NCI-H1105 treated with DMSO at 0.1 percent for 48 hours (cell line): ENCODE measurements at regions not wholly inside any gene's neighbourhood (a gene's known extent, or its start where the extent isn't known, plus 50 kb on each side); places are given as distances from the start of the nearest gene placed in this dataset.

Experiments
- DNase-seq: peaks from one replicate; lab custom pipeline; 2025; lab: John Stamatoyannopoulos, UW

DNA sequence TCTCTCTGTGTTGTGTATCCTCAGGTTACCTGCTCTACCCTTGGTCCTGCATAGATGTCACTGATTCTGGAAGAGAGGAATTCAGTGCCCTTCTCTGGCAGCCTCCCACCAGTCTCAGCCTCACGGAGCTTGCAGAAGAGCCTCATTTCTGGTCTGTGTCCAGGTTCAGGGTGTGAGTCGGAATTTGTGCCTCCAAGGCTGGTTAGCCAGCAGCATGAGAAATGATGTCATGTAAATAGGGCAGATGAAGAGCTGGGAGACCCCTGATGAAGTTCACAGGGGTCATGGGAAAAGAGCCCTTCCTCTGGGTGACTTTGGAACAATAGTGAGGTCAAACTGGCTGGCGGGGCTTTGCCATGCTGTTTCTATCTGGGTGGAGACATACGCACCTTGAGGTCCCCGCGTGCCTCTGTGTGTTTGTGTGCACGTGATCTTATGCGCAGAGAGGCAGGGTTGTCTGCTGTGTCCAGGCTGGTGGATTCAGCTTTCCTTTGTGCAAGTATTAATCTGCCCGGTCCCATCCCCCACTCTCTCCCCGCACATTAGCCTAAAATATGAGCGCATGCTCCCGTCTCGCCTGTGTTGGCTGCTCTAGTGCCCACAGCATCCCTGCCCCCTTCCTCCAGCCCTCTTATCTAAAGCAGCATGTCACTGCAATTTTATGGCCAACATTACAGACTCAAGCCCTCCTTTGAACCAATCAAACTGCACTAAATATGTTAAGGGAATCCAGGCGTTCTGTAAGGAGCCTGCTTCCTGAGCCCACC, 256.3 kb upstream of the ZFHX3 start:
- no peak for DNase-seq

DNA sequence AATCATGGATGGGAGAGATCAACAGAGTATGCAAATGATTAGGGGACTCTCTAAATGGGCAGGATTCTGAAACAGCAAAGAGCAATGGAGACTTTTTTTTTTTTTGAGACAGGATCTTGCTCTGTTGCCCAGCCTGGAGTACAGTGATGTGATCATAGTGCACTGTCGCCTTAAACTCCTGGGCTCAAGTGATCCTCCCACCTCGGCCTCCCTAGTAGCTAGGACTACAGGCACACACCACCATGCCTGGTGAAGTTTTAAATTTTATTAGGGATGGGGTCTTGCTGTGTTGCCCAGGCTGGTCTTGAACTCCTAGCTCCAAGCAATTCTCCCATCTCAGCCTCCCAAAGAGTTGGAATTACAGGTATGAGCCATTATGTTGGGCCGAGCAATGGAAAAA, 255.0 kb upstream of the ZFHX3 start:
- no peak for DNase-seq

DNA sequence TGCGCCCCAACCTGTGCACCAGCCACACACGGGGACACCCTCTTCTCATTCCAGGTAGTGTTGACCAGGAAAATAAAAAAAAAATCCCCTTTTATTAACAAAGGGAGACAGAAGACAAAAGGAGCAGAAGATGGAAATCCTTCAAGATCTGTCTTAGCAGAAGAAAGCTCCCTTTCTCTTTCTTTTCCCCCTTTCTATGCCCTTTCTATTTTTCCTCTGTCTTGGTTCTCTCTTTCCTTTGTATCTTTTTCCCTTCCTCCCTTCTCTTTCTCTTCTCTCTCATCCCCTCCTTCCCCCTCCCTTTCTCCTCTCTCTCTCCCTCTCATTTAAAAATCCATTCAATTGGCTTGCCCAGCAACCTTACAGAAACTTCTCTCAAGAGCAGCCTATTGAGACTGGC, 254.1 kb upstream of the ZFHX3 start:
- DNase-seq = no peak

DNA sequence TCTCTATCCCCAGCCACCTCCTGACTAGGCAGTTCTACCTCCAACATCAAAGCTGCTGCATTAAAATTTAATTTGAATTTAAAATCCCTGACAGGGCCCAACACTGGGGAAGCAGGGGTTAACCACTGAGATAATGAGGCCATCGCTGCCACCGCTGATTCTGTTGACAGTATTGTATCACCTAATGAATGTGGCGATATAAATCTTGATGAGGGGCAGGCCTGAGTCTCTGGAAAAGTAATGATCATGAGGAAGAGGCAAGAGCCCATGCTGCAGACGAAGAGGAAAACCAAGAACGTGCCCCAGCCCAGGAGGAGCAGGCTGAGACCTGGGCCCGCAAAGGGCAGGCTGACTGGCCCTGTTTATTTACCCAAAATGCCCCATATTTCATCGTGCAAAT, 251.4 kb upstream of the ZFHX3 start:
- DNase-seq = no peak

DNA sequence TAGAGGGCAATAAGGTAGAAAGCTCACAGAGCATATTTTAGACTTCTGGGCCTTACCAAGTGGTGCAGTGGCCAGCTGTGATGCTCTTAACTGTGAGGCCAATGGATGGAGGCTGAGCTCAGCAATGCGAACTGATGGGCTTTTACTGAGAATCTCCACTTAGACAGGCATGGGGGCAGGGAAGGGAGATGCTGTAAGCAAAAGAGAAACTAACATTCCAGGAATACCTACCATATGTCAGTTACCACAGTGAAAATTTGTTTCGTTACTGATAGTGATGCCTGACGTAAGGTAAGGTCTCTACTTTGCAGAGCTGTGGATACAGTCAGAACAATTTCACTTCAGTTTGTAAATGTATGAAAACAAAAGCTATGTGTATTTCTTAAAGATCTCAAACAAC, 250.6 kb upstream of the ZFHX3 start:
- no peak for DNase-seq

DNA sequence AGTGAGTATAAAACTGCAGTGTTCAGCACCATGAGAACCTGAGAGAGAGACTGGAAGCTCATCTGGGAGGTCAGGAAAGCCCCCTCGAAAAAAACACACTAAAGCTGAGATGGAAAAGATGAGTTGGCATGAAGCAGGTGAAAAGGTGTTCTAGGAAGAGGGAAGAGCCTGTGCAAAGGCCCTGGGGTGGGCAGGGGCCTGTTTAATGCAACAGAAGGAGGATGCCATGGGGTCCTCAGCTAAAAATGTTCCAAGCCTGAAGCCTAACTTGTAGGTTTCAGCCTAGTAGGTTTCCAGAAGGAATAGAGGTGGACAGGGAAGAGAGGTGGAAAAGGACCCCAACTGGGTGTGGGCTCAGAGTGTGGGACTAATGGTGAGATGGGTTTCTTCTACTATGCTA, 242.3 kb upstream of the ZFHX3 start:
- no peak for DNase-seq

DNA sequence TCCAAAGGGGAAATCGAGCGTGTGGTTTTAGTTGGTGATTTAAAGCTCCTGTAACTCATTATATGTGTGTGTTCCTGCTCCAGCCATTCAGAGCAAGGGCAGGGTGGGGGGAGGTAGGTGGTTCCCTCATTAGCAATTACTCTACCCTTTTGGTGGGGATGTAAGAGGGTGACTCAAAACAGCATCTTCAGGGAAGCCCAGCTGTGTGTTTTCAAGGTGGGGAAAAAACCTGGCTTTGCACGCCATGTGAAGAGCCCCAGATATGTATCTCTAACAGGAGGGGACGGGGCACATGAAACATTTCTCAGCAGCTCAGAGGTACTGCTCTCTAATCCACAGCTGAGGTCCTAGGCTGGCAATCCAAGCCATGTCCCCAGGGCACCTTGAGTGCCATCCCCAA, 241.3 kb upstream of the ZFHX3 start:
- no peak for DNase-seq

DNA sequence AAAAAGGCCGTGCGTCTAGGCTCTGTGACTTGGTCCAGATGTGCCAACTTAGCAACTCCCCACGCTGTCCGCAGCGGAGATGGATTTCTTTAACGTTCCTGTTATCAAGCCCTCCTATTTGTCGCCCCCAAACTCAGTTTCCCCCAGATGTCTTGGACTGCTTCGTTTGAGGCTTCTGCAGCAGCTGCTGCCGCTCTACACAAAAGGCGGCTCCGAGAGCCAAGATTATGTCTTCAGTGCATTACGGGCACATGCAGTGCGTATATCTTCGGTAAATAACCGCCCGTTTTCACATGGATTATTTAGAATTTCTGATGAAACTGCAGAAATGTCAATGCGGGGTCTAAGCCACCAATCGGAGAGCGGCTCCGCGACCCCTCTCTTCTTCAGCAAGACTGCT, 240.6 kb upstream of the ZFHX3 start:
- DNase-seq = no peak

DNA sequence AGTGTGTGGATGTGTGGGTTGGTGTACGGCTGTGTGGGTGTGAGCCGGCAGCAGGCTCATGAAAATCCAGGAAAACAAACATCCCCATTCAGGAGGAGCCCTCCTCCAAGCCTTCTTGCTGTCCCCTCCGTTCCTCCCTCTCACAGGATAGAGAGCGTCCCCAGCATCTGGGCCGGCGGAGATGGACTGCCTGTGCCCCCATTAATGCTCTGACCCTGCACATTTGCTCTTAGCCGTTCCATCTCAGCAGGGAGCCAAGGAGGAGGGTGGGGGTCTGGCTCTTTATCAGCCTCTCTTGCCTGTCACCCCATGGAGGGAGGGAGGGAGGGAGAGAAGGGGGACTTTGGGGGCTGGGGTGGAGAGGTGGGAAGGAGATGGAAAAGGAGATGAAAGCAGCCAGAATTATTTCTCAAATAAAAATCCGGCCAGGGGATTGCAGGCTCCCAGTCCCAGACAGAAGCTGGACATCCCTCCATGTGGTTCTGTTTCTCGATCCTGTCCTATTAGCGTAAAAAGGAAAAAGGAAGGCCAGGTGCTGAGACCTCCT, 240.0 kb upstream of the ZFHX3 start:
- DNase-seq = no peak

DNA sequence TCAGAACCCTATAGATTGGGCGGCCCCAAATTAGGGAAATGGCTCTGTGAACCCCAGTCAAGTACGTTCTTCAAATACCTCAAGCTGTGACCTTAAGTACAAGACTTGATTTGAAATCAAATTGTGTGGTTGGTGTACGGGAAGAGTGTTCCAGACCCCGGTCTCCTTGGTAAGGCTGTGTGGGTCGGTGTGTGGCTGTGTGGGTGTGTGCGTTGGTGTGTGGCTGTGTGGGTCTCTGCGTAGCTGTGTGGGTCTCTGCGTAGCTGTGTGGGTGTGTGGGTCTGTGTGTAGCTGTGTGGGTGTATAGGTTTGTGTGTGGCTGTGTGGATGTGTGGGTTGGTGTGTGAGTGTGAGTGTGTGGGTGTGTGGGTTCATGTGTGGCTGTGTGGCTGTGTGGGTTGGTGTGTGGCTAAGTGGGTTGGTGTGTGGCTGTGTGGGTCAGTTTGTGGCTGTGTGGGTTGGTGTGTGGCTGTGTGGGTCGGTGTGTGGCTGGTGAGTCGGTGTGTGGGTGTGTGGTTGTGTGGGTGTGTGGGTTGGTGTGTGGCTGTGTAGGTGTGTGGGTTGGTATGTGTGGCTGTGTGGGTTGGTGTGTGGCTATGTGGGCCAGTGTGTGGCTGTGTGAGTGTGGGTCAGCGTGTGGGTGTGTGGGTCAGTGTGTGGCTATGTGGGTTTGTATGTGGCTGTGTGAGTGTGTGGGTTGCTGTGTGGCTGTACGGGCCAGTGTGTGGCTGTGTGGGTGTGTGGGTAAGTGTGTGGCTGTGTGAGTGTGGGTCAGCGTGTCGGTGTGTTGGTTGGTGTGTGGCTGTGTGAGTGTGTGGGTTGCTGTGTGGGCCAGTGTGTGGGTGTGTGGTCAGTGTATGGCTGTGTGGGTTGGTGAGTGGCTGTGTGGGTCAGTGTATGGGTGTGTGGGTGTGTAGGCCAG, 238.7 kb upstream of the ZFHX3 start:
- DNase-seq = no peak

DNA sequence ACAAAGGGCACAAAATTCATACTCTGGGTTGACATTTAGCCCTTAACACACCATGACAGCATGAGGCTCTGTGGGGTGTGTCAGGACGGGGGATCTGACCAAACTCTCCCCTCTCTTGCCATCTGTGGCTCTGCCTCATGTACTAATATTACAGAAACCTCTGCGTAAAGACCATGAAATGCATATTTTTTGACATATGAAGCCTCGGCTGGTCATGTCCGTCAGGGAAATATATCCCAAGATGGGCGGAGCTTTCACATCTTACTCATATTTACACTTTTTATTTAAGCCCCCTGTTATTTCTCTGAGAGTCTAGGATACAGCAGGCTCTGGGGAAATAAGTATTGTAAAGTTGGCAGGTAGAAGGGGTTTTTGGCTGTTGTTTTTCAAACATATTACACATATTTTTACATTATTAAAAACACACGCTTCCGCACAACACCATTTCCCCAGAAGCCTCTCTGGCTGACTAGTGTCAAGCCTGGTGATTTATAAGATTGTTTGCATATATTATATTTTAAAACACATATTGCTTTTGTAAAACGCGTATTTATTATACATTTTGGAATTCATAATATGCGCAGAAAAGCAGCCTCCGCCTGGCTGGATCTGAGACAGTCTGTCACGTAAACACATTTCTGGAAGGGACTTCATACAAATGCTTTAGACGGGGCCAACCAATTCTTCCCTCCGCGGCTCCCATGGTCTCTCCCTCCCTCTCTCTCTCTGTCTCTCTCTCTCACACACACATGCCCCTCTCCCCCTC, 237.7 kb upstream of the ZFHX3 start:
- no peak for DNase-seq

DNA sequence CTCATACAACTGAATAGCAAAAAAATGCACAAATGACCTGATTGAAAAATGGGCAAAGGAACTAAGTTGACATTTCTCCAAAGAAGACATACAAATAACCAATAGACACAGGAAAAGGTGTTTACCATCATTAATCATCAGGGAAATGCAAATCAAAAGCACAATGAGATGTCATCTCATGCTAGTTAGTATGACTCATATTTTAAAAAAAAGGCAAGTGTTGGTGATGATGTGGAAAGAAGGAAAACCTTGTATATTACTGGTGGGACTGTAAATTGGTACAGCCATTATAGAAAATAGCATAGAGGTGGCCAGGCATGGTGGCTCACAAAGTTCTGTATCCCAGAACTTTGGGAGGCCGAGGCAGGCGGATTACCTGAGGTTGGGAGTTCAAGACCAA, 232.5 kb upstream of the ZFHX3 start:
- DNase-seq = no peak

DNA sequence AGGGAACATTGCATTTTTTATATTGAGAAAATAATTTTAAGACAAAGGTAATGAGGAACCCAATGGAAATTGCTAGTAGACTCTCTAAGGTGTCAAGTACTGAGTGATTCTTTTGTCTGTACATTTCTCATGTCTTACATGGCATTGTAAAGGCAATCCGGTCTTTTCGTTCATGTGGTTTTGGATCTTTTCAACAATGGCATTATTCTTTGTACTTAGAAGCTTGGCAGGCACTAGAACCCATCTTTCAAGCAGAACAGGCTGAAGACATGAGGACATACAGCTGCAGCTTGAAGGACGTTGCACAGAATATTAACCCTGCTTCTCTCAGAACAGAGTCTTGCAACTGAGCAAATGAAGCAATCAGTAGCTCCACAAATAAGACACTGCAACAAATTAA, 231.5 kb upstream of the ZFHX3 start:
- no peak for DNase-seq

DNA sequence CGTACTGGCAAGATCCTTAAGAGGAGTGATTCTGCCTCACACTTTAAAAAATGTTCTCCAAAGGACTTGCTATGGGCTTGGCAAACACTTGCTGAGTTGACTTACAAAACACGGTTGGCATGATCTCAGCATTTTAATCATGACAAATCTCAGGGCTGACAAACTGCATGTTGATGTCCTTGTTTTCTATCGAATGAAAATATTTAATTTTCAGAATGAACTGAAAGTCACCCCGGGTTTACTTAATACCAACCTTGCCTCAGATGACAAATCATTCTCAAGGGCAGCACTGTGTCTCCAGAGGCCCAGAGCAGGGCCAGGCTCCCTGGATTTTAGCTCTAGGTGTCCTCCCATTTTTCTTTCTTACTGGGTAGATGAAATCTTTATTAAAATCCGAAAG, 229.1 kb upstream of the ZFHX3 start:
- no peak for DNase-seq

DNA sequence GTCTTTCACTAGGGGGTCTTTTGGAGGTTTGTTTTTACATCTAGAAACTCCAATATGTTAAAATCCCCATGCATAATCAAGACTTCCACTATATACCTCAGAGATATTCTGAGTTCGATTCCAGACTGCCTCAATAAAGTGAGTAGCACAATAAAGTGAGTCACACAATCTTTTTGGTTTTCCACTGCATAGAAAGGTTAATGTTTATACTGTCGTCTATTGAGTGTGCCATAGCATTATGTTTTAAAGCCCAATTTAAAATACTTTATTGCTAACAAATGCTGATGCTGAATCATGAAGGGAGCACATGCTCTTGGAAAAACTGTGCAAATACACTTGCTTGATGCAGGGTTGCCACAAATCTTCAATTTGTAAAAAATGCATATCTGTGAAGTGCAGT, 227.5 kb upstream of the ZFHX3 start:
- DNase-seq = no peak

DNA sequence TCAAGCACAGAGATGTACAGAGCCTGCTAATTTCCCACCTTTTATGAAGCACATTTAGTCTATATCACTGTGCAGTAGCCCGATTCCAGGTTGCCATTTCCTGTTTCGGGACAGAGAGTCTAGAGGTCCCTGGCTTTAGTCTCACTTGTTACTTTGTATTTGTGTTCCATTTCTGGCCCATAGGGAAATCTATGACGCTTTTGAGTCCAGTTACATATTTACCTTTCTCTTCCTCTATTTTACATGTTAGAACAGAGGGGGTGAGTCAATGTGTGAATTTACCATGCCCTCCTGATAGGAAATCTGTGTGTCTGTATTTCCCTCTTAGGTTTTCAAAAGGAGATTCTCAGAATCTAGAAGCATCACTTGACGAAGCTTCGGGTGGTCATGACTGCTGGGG, 227.1 kb upstream of the ZFHX3 start:
- no peak for DNase-seq

DNA sequence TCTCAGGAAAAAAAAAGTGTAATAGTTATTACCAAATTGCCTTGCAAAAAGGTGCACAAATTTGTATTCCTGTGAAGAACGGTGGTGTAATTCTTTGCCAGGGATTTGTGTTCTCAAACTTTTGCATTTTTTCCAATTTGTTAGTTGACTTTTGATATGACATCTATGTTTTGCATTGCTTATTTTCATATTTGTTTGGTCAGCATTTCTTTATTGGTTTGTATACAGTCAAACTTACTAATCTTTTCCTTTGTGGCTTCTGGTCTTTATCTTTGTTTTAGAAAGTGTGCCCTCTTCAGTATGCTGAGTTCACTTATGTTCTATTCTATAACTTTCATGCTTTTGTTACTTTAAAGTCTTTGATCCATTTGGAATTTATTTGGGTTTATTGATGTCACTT, 226.2 kb upstream of the ZFHX3 start:
- DNase-seq = no peak

DNA sequence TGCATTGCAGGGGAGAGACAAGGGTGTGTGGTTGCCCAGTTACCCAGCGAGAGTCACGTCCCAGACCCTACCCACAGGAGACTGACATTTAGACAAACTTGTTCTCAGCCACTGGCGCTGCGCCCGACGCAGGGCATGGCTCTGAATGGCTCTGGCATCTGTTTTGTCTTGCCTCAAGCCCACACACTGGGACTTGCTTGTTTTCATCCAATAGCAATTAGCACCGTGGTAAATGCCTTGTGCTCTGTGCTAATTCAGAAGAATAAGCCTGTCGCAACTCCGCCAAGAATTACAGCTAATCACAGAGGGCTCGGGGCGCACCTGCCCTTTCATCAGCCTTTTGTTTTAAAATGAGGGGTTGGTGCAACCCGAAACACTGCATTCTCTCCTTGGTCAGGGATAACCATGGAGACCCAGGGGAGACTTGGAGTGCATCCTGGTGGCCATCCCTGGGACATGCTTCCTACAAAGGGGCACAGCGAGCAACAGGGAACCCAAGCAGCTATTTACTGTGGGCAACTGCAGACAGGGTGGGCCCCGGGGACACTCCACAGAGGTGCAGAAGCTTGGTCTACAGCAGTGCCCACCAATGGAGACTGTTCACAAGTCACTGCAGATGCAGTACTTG, 220.6 kb upstream of the ZFHX3 start:
- peak; percentile 87 for DNase-seq

DNA sequence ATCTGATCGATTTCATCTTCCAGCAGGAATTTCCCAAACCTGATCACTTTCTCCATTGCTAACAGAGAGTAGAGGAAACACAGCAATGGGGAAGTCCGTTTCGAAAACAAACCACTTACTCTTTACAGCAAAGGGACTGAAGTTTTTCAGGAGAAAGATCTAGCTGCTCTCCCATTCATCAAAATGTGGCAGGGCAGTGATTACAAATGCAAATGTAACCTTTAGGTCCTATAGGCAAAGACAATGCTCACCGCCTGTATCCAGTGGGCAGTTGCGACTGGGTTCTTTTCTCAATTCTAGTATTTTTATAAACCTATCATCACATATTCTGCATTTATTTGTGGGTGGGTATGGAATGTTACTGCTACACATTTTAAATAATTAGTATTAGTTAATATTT, 218.0 kb upstream of the ZFHX3 start:
- DNase-seq = no peak

DNA sequence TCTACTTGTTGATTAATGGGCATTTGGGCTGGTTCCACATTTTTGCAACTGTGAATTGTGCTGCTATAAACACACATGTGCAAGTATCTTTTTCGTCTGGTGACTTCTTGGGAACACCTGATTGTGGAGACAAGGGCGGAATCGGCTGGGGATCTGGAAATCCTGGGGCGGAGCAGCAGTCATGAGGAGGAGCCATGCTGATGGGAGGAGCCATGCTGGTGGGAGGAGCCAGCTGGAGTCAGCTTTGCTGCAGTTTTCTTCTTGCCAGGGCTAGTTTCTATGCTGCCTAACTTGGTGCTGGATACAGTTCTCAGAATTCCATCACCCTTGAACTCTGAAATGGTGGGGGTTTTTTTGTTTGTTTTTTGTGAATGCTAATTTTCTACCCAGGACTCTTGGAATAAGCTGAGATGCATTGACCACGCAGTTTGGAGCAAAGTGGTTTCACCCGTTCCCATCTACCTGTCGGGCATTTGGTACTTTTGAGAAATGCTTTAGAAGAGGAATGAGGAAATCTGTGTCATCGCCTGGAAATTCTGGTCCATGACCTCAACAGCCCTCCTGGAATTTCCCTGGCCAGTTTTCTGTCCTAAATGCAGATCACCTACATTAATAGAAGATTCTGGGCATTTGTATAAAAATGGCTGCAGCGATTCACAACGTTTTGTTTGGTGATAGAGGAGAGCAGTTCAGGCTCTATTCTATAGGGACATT, 217.4 kb upstream of the ZFHX3 start:
- DNase-seq = no peak

DNA sequence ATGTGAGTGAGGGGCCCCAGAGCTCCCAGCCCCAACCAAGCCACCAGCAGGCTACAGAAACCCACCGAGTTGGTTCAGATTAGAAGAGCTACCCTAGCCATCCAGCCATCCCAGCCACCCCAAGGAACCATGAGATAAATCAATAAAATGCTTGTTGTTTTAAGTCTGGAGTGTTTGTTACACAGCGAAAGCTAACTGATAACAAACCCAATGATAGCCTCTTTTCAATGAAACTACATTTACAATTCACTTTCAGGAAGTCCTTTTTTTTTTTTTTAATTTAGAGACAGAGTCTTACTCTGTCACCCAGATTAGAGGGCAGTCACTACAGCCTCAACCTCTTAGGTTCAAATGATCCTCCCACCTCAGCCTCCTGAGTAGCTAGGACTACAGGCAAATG, 215.0 kb upstream of the ZFHX3 start:
- DNase-seq = no peak
